ENCODE measurements at regions not wholly inside any gene's neighbourhood (a gene's known extent, or its start where the extent isn't known, plus 50 kb on each side); places are given as distances from the start of the nearest gene placed in this dataset.
"Not testable (repeated sequence)": the region's sequence is repeated elsewhere in the genome, so short reads cannot be mapped to it uniquely, and the experiment has no call there.

- H3K36me3 Mint-ChIP-seq, result no peaks in the 10 kb centered on the region
- no peaks in the 10 kb centered on the region for H3K4me1 Mint-ChIP-seq
- no peaks in the 10 kb centered on the region for H3K9me3 Mint-ChIP-seq
- DNase-seq (ENCODE audit: low spot score in 2 of 2) (no peak), ATAC-seq (no peak)
- no peak overlapping the region for H3K4me3 Mint-ChIP-seq
- no peak overlapping the region for H3K27ac Mint-ChIP-seq
Measured at GRCh38 chr17:62140836-62141235, 75.8 kb upstream of the MED13 start.

- no peaks in the 10 kb centered on the region for H3K4me1 Mint-ChIP-seq
- DNase-seq (ENCODE audit: low spot score in 2 of 2) (no peak), ATAC-seq (no peak)
- no peak overlapping the region for H3K27ac Mint-ChIP-seq
- H3K9me3 Mint-ChIP-seq, result no peaks in the 10 kb centered on the region
- no peak overlapping the region for H3K4me3 Mint-ChIP-seq
- no peaks in the 10 kb centered on the region for H3K36me3 Mint-ChIP-seq
Measured at GRCh38 chr17:62140376-62140775, 75.3 kb upstream of the MED13 start.

GRCh38 chr17:62139690-62140354, 74.7 kb upstream of the MED13 start:
- peak overlapping the region; percentile 22 for H3K4me3 Mint-ChIP-seq
- not testable (repeated sequence) for H3K4me1 Mint-ChIP-seq; H3K27ac Mint-ChIP-seq; DNase-seq (ENCODE audit: low spot score in 2 of 2); ATAC-seq; H3K9me3 Mint-ChIP-seq; H3K36me3 Mint-ChIP-seq

- Mint-ChIP-seq H3K9me3 (no peaks in the 10 kb centered on the region), H3K36me3 (no peaks in the 10 kb centered on the region), H3K4me3 (peak overlapping the region; percentile 22), H3K4me1 (no peaks in the 10 kb centered on the region), H3K27ac (no peak overlapping the region)
- ATAC-seq (no peak), DNase-seq (ENCODE audit: low spot score in 2 of 2) (no peak)
Measured at GRCh38 chr17:62139141-62139540, 74.1 kb upstream of the MED13 start.

GRCh38 chr17:62138676-62139121, 73.6 kb upstream of the MED13 start:
- not testable (repeated sequence) for DNase-seq (ENCODE audit: low spot score in 2 of 2); H3K4me1 Mint-ChIP-seq; H3K9me3 Mint-ChIP-seq; H3K27ac Mint-ChIP-seq; H3K36me3 Mint-ChIP-seq
- ATAC-seq, result peak; percentile 48
- H3K4me3 Mint-ChIP-seq, result peak overlapping the region; percentile 22

- peak; percentile 37 for ATAC-seq
- DNase-seq (ENCODE audit: low spot score in 2 of 2); H3K4me1 Mint-ChIP-seq; H3K9me3 Mint-ChIP-seq; H3K36me3 Mint-ChIP-seq; H3K27ac Mint-ChIP-seq: not testable (repeated sequence)
- peak overlapping the region; percentile 24 for H3K4me3 Mint-ChIP-seq
Measured at GRCh38 chr17:62137734-62138624, 72.9 kb upstream of the MED13 start.

GRCh38 chr17:62137013-62137733, 72.1 kb upstream of the MED13 start:
- not testable (repeated sequence) for H3K27ac Mint-ChIP-seq; H3K4me1 Mint-ChIP-seq; H3K36me3 Mint-ChIP-seq; ATAC-seq; DNase-seq (ENCODE audit: low spot score in 2 of 2); H3K9me3 Mint-ChIP-seq
- H3K4me3 Mint-ChIP-seq, result peak overlapping the region; percentile 24

- DNase-seq (ENCODE audit: low spot score in 2 of 2), result no peak
- no peak overlapping the region for H3K27ac Mint-ChIP-seq
- no peaks in the 10 kb centered on the region for H3K4me1 Mint-ChIP-seq
- H3K4me3 Mint-ChIP-seq, result no peak overlapping the region
- no peaks in the 10 kb centered on the region for H3K36me3 Mint-ChIP-seq
- H3K9me3 Mint-ChIP-seq, result no peaks in the 10 kb centered on the region
- no peak for ATAC-seq
Measured at GRCh38 chr17:62135742-62136141, 70.7 kb upstream of the MED13 start.

GRCh38 chr17:62135096-62135495, 70.0 kb upstream of the MED13 start:
- not testable (repeated sequence) for H3K4me1 Mint-ChIP-seq; H3K9me3 Mint-ChIP-seq; ATAC-seq; H3K36me3 Mint-ChIP-seq; H3K27ac Mint-ChIP-seq; DNase-seq (ENCODE audit: low spot score in 2 of 2); H3K4me3 Mint-ChIP-seq

GRCh38 chr17:62134397-62134796, 69.3 kb upstream of the MED13 start:
- Mint-ChIP-seq H3K9me3 (no peaks in the 10 kb centered on the region), H3K27ac (no peak overlapping the region), H3K4me3 (no peak overlapping the region), H3K36me3 (no peaks in the 10 kb centered on the region), H3K4me1 (no peaks in the 10 kb centered on the region)
- no peak for ATAC-seq
- no peak for DNase-seq (ENCODE audit: low spot score in 2 of 2)

GRCh38 chr17:62131271-62131670, 66.2 kb upstream of the MED13 start:
- H3K4me3 Mint-ChIP-seq, result not testable (repeated sequence)

GRCh38 chr17:62130739-62131138, 65.7 kb upstream of the MED13 start:
- Mint-ChIP-seq H3K9me3 (no peaks in the 10 kb centered on the region), H3K36me3 (no peaks in the 10 kb centered on the region)
- ATAC-seq, result no peak

More at GRCh38 chr17:62131271-62131670, 66.2 kb upstream of the MED13 start:
- not testable (repeated sequence) for H3K9me3 Mint-ChIP-seq; H3K36me3 Mint-ChIP-seq; H3K27ac Mint-ChIP-seq; DNase-seq (ENCODE audit: low spot score in 2 of 2); H3K4me1 Mint-ChIP-seq; ATAC-seq

GRCh38 chr17:62126292-62126691, 61.2 kb upstream of the MED13 start:
- DNase-seq (ENCODE audit: low spot score in 2 of 2) (no peak), ATAC-seq (no peak)
- Mint-ChIP-seq H3K4me1 (no peaks in the 10 kb centered on the region), H3K36me3 (no peaks in the 10 kb centered on the region), H3K27ac (no peak overlapping the region), H3K4me3 (no peak overlapping the region), H3K9me3 (peaks cover 2% of the 10 kb centered on the region)

More at GRCh38 chr17:62130739-62131138, 65.7 kb upstream of the MED13 start:
- DNase-seq (ENCODE audit: low spot score in 2 of 2), result no peak
- H3K4me1 Mint-ChIP-seq, result no peaks in the 10 kb centered on the region
- no peak overlapping the region for H3K4me3 Mint-ChIP-seq
- no peak overlapping the region for H3K27ac Mint-ChIP-seq

GRCh38 chr17:62125307-62125706, 60.2 kb upstream of the MED13 start:
- Mint-ChIP-seq H3K4me1 (no peaks in the 10 kb centered on the region), H3K27ac (no peak overlapping the region), H3K9me3 (peaks cover 2% of the 10 kb centered on the region), H3K36me3 (no peaks in the 10 kb centered on the region), H3K4me3 (no peak overlapping the region)
- ATAC-seq, result no peak
- DNase-seq (ENCODE audit: low spot score in 2 of 2), result no peak

GRCh38 chr17:62121025-62121730, 56.1 kb upstream of the MED13 start:
- H3K4me3 Mint-ChIP-seq, result no peak overlapping the region
- no peaks in the 10 kb centered on the region for H3K36me3 Mint-ChIP-seq
- DNase-seq (ENCODE audit: low spot score in 2 of 2), result no peak
- no peaks in the 10 kb centered on the region for H3K4me1 Mint-ChIP-seq
- peaks cover 2% of the 10 kb centered on the region for H3K9me3 Mint-ChIP-seq
- no peak overlapping the region for H3K27ac Mint-ChIP-seq
- ATAC-seq, result no peak

All from stimulated activated effector memory CD8-positive, alpha-beta T cell treated with anti-CD3 and anti-CD28 coated beads, Interleukin-12 subunit alpha, Interleukin-12 subunit beta, amount 100 ng/mL, for 72 hours (primary cell).